HFFc6 (cell line): ENCODE measurements at regions not wholly inside any gene's neighbourhood (a gene's known extent, or its start where the extent isn't known, plus 50 kb on each side); places are given as distances from the start of the nearest gene placed in this dataset.

Experiments used
- DNase-seq: peaks from one replicate; pipeline ENCODE4 v3.0.0-alpha.2; 2018
- H3K27ac Mint-ChIP-seq: 2 replicates; pipeline ENCODE4 v1.8.0; 2020; ENCODE audit warnings: mild to moderate bottlenecking, mixed read lengths
- H3K27me3 Mint-ChIP-seq: 2 replicates; pipeline ENCODE4 v1.8.0; 2021; ENCODE audit warnings: mild to moderate bottlenecking, moderate library complexity, mixed read lengths; ENCODE audit not compliant: insufficient read depth
- H3K36me3 Mint-ChIP-seq: 2 replicates; pipeline ENCODE4 v1.8.0; 2021; ENCODE audit warnings: low read depth, mixed read lengths
- H3K4me1 Mint-ChIP-seq: 2 replicates; pipeline ENCODE4 v1.8.0; 2020; ENCODE audit warnings: low read depth, mixed read lengths
- H3K4me3 Mint-ChIP-seq: 2 replicates; pipeline ENCODE4 v1.8.0; 2020; ENCODE audit warnings: mild to moderate bottlenecking, moderate library complexity, mixed read lengths
- H3K9me3 Mint-ChIP-seq: 2 replicates; pipeline ENCODE4 v1.8.0; 2020; ENCODE audit warnings: mild to moderate bottlenecking, mixed read lengths
- CTCF ChIP-seq: fragments of 200-600 bp; sonication (generic); IDR thresholded peaks from 2 replicates; pipeline ENCODE4 v1.5.0; 2021; ENCODE audit warnings: antibody characterized with exemption, mild to moderate bottlenecking

GRCh38 chr22:46084376-46084775 is 66.0 kb upstream of the PPARA start:
- no peaks in the 10 kb centered on the region for H3K9me3 Mint-ChIP-seq
- H3K4me1 Mint-ChIP-seq: peaks cover 77% of the 10 kb centered on the region
- H3K27ac Mint-ChIP-seq: peak overlapping the region; percentile 80
- no peak for TF ChIP-seq CTCF
- peak overlapping the region; percentile 97 for H3K4me3 Mint-ChIP-seq
- H3K36me3 Mint-ChIP-seq: peaks cover 63% of the 10 kb centered on the region
- peaks cover 46% of the 10 kb centered on the region for H3K27me3 Mint-ChIP-seq
- no peak for DNase-seq

- Mint-ChIP-seq H3K4me1 (peaks cover 84% of the 10 kb centered on the region), H3K27me3 (peaks cover 46% of the 10 kb centered on the region), H3K4me3 (peak overlapping the region; percentile 97), H3K9me3 (no peaks in the 10 kb centered on the region), H3K36me3 (peaks cover 66% of the 10 kb centered on the region), H3K27ac (peak overlapping the region; percentile 96)
- no peak for DNase-seq
- TF ChIP-seq CTCF: no peak
Measured at GRCh38 chr22:46084943-46085827, 65.1 kb upstream of the PPARA start.

GRCh38 chr22:46085828-46086576 is 64.3 kb upstream of the PPARA start:
- peaks cover 92% of the 10 kb centered on the region for H3K4me1 Mint-ChIP-seq
- peak overlapping the region; percentile 96 for H3K27ac Mint-ChIP-seq
- no peak for TF ChIP-seq CTCF
- DNase-seq: no peak
- H3K27me3 Mint-ChIP-seq: peaks cover 45% of the 10 kb centered on the region
- H3K36me3 Mint-ChIP-seq: peaks cover 67% of the 10 kb centered on the region
- no peaks in the 10 kb centered on the region for H3K9me3 Mint-ChIP-seq
- peak overlapping the region; percentile 80 for H3K4me3 Mint-ChIP-seq

GRCh38 chr22:46086577-46087335 is 63.6 kb upstream of the PPARA start:
- H3K36me3 Mint-ChIP-seq: peaks cover 64% of the 10 kb centered on the region
- no peak for TF ChIP-seq CTCF
- H3K4me1 Mint-ChIP-seq: peaks cover 95% of the 10 kb centered on the region
- peaks cover 41% of the 10 kb centered on the region for H3K27me3 Mint-ChIP-seq
- peak overlapping the region; percentile 80 for H3K4me3 Mint-ChIP-seq
- no peak for DNase-seq
- peak overlapping the region; percentile 96 for H3K27ac Mint-ChIP-seq
- H3K9me3 Mint-ChIP-seq: no peaks in the 10 kb centered on the region

GRCh38 chr22:46087336-46087690 is 63.0 kb upstream of the PPARA start:
- Mint-ChIP-seq H3K27me3 (peaks cover 41% of the 10 kb centered on the region), H3K4me3 (peak overlapping the region; percentile 80), H3K9me3 (no peaks in the 10 kb centered on the region), H3K4me1 (peaks cover 95% of the 10 kb centered on the region), H3K27ac (peak overlapping the region; percentile 96), H3K36me3 (peaks cover 64% of the 10 kb centered on the region)
- no peak for DNase-seq
- TF ChIP-seq CTCF: no peak
